Stimulated activated naive CD8-positive, alpha-beta T cell treated with anti-CD3 and anti-CD28 coated beads, Interleukin-15, Interleukin-2, amounts not matched to agents 100 U/mL and 50 U/mL, for 24 hours (primary cell): ENCODE measurements at regions not wholly inside any gene's neighbourhood (a gene's known extent, or its start where the extent isn't known, plus 50 kb on each side); places are given as distances from the start of the nearest gene placed in this dataset.

Source experiments
- ATAC-seq: fragments of 150-1000 bp; cut with Tn5 transposase; one replicate; pipeline ENCODE4 v1.10.0; 2021
- DNase-seq: peaks from one replicate; pipeline ENCODE4 v3.0.0; 2021

- DNase-seq, result no peak
- no peak for ATAC-seq
Observed at GRCh38 chr5:4124221-4124970, 528.8 kb downstream of the IRX1 start.

- DNase-seq, result no peak
Observed at GRCh38 chr5:4128994-4129393, 533.4 kb downstream of the IRX1 start.

GRCh38 chr5:4129523-4129922 is 533.9 kb downstream of the IRX1 start:
- no peak for DNase-seq
- ATAC-seq, result no peak

More at GRCh38 chr5:4128994-4129393, 533.4 kb downstream of the IRX1 start:
- no peak for ATAC-seq

DNA sequence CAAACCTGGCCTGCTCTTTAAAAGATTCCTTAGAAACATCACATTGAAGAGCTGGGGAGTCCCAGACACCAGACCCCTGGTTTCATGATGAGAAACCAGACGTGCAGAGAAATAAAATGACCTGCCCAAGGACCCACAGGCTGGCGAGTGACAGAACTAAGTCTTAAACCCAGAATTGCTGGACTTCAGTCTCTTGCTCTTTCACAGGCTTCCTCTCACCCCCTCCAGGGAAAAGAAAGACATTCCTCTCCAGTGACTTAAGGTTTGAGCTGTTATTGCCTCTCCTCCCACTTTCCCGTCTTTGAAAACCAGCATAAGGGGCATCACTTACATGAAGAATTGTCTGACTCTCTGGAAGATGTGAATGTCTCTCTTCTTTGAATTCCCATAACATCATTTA is 535.2 kb downstream of the IRX1 start:
- DNase-seq (no peak), ATAC-seq (no peak)

DNA sequence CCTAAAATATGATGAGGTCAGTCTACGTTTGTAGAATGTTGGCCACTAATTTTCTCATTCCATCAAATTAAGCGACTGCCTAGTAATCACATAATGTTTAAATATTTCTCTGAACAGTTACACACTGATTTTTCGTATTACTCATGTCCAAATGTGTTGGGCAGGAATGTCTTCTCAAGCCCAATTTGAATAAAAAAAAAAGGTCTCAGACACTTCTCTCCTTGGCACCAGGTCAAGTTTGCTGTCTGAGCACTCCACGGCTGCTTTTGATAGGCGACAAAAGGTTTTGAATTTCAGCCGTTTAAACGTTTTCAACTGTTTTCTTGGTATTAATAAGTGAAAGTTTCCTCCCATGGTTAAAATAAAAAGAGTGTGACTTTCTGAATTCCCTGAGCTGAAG is 542.1 kb downstream of the IRX1 start:
- DNase-seq, result no peak
- ATAC-seq, result no peak

GRCh38 chr5:4142842-4143241 is 547.2 kb downstream of the IRX1 start:
- ATAC-seq, result no peak
- no peak for DNase-seq

GRCh38 chr5:4144411-4145007 is 548.9 kb downstream of the IRX1 start:
- no peak for ATAC-seq

GRCh38 chr5:4145511-4145910 is 549.9 kb downstream of the IRX1 start:
- no peak for ATAC-seq
- no peak for DNase-seq

More at GRCh38 chr5:4144411-4145007, 548.9 kb downstream of the IRX1 start:
- no peak for DNase-seq

DNA sequence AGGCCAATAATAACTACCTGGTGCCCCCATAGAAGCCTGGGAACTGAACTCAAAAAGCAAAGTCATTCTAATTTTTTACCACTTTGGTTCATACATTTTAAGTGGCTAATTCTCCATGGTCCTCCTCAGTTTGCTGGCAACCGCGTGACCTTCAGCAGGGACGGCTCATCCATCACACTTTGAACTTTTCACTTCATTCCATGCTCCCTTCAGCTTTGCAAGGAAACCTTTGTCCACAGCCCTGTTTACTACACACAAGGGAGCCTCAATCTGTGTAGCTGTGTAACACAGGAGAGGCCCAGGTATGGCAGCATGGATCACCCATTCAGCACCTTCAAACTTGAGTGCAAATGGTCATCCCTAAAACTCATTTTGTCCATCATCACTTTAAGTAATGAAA is 552.4 kb downstream of the IRX1 start:
- DNase-seq (no peak), ATAC-seq (no peak)

GRCh38 chr5:4150067-4150466 is 554.4 kb downstream of the IRX1 start:
- no peak for ATAC-seq
- DNase-seq, result no peak

DNA sequence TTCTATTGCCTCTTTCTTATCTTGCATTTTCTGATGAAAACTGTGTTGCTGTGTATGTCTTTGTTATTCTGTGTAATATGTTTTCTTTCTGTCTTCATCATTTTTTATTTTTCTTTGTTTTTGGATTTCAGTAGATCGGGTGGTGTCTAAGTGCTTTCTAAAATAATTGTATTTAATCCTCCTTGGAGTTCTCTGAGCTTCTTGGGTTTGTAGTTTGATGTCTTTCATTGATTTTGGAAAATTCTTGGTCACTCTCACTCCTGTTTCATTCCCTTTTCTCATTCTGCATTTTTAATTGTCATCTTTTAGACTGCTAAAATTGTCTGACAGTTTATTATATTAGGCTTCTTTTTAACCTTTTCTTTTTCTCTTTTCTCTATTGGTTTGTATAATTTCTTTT is 560.5 kb downstream of the IRX1 start:
- DNase-seq (no peak), ATAC-seq (no peak)

DNA sequence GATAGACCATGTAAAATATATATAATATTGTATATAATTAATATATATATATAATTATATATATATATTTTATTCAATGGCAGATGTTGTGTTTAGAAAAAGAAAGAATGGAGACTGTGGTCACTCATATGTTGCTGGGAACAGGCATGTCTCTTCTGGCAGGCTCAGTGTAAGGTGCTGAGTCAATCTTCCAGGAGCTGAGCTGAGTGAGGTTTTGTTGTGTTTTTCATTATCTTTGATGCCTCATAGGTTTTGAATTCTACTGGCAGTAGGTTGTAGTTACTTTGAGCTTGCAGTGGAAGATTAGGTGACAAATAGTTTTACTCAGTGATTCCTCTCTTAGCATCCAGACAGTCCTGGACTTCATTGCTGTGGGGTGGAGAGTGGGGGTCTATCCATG is 561.3 kb downstream of the IRX1 start:
- no peak for DNase-seq
- no peak for ATAC-seq

- ATAC-seq, result no peak
- DNase-seq, result no peak
Observed at GRCh38 chr5:4158750-4159447, 563.3 kb downstream of the IRX1 start.

DNA sequence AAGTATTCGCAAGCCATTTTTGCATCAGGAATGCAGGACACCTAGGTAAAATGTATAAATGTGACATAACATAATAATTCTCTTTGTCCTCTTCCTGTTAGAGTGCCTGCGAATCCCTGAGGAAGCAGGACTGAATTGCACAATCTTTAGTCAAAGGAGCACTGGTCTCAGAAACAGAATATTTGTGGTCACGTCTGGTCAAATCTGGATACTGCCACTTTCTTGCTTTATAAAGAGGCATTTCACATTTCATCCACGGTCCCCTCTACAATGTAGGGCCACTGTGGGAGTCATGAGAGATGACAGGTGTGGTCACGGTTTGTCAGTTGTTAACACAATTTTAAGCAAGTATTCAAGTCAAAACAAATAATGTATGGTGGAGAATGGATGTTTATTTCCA is 564.0 kb downstream of the IRX1 start:
- DNase-seq, result no peak
- ATAC-seq, result no peak

GRCh38 chr5:4164167-4164566 is 568.5 kb downstream of the IRX1 start:
- DNase-seq (no peak), ATAC-seq (no peak)

DNA sequence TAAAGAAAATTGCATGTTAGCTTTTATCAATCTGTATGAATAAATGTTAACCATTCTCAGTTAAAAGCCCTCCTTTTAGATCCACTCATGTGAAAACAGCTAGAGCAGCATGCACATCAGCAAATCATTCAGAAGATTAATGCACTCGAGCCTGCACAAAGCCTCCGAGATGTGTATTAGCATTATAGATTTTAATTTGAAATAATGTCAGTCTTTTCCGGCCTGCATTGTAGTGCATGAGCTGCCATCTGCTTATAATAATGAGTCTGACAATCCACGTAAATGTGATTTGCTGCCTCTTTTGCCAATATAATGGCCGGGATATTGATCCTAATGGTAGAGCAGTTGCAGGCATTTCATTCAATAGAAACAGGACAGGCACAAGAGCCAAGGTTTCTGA is 585.1 kb downstream of the IRX1 start:
- ATAC-seq (no peak), DNase-seq (no peak)

- DNase-seq (no peak), ATAC-seq (no peak)
Observed at GRCh38 chr5:4182144-4182543, 586.5 kb downstream of the IRX1 start.

DNA sequence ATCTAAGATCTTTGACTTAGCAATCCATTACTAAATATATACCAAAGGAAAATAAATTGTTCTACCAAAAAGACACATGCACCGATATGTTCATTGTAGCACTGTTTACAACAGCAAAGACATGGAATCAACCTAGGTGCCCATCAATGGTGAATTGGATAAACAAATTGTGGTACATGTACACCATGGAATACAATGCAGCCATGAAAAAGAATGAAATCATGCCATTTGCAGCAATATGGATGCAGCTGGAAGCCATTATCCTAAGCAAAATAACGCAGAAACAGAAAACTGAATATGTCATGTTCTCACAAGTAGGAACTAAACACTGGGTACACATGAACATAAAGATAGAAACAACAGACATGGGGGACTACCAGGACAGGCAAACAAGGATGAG is 589.5 kb downstream of the IRX1 start:
- no peak for ATAC-seq
- DNase-seq, result no peak

GRCh38 chr5:4188704-4189103 is 593.1 kb downstream of the IRX1 start:
- DNase-seq (no peak), ATAC-seq (peak; percentile 19)

DNA sequence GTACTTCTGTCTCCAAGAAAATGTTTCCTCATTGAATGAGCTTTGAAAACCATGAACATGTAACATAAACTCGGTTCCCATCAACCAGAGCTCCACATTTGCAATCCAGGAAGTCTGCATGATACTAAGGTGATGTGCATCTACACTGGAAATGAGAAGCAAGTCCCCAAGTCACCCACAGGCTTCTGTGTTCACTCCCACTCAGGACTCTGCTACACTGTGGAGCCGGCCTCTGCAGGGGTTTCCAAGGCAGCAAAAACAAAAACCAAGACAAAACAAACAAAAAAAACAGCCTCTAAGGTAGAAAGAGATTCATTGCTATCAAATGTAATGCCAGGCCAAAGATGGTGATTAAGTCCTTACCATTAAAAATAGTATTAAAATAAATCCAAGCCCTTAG is 593.7 kb downstream of the IRX1 start:
- DNase-seq (no peak), ATAC-seq (no peak)

- DNase-seq (no peak), ATAC-seq (no peak)
Observed at GRCh38 chr5:4191041-4191440, 595.4 kb downstream of the IRX1 start.

DNA sequence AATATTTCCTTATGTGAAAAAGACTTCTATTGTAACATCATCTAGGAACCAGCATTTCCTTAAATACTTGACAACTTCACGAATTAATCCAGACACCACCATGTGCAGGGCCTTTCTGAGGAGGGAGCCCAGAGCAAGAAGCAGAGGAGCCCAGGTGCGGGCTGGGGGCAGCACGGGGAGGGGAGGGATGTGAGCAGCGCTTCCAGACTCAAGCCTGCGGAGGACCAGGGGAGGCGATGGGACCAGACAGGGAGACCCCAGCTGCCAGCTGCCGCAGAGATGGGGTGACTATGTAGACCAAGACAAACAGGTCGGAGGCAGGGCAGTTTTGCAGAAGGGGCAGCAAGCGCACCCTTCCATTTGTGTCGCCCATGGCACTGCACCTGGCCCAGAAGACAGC is 596.1 kb downstream of the IRX1 start:
- DNase-seq (no peak), ATAC-seq (no peak)

- DNase-seq, result no peak
- no peak for ATAC-seq
Observed at GRCh38 chr5:4192111-4192510, 596.5 kb downstream of the IRX1 start.

GRCh38 chr5:4196744-4197143 is 601.1 kb downstream of the IRX1 start:
- no peak for ATAC-seq

More at GRCh38 chr5:4196744-4197143, 601.1 kb downstream of the IRX1 start:
- no peak for DNase-seq
